Glomerular visceral epithelial cell (primary cell): ENCODE measurements at regions not wholly inside any gene's neighbourhood (a gene's known extent, or its start where the extent isn't known, plus 50 kb on each side); places are given as distances from the start of the nearest gene placed in this dataset.
"Not testable (repeated sequence)": the region's sequence is repeated elsewhere in the genome, so short reads cannot be mapped to it uniquely, and the experiment has no call there.

Experiments used
- DNase-seq: peaks from one replicate; pipeline ENCODE4 v3.0.0-alpha.2; 2016; ENCODE audit errors: extremely low spot score

DNA sequence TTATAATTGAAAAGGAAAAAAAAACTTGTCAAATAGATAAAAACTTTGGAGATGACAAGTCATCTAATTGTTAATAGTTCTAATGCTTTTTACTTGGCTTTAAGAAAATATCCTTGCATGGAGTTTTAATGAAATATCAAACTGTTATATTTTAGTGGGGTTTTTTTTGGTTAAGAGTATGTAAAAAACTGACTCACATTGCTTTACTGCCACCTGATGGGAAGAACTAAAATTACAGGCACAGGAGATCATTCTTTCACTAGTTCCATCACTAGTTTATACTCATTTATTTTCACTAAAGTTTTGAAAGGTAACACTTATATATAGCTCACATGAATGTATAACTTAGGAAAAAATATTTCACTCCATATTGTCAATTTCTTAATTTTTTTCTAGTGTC is 309.1 kb downstream of the LMBRD1 start:
- no peak for DNase-seq

DNA sequence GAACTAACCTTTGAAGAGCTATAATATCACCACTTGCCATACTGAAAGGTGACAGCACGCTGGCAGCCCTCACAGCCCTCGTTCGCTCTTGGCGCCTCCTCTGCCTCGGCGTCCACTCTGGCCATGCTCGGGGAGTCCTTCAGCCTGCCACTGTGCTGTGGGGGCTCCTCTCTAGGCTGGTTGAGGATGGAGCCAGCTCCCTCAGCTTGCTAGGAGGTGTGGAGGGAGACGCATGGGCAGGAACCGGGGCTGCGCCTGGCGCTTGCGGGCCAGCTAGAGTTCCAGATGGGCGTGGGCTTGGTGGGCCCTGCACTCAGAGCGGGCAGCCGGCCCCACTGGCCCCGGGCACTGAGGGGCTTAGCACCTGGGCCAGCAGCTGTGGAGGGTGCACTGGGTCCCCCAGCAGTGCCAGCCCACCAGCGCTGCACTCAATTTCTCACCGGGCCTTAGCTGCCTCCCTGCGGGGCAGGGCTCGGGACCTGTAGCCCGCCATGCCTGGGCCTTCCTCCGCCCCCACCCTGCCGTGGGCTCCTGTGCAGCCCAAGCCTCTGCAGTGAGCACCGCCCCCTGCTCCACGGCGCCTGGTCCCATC is 329.7 kb downstream of the LMBRD1 start:
- DNase-seq, result no peak

DNA sequence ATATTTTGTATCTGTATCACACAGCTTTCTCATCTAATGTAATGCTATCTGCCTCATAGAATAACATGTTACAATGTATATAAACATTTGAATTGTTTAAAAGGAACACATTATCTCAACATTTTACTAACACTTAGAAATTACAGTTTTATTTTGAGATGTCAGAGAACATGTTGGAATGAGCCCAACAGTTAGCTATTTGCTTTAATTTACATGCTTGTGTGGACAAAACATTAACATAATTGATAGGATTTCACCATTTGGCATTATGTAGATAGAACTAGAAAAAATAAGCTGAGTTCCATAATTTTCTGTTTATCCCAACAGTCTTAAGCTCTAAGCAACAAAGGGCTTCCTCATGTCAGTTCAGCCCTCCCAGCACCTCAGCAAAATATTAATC is 330.9 kb downstream of the LMBRD1 start:
- no peak for DNase-seq

DNA sequence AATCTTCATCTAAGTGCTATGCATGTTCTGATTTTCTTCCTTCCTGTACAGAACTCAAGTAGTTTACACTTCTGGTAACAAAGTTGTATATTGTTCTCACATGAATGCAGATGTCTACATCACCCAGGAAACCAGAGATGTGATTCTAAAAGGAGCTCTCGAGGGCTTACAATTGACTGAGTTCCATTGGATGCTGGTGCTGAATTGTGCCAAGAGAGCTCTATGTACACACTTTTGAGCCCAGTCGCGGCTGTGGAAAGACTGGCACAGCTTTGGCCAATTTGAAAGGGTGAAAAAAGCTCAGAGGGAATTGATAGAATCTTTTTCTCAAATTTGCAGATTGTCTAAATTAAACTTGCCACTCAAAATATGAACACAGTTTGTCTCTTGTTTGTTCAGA is 340.7 kb downstream of the LMBRD1 start:
- no peak for DNase-seq

DNA sequence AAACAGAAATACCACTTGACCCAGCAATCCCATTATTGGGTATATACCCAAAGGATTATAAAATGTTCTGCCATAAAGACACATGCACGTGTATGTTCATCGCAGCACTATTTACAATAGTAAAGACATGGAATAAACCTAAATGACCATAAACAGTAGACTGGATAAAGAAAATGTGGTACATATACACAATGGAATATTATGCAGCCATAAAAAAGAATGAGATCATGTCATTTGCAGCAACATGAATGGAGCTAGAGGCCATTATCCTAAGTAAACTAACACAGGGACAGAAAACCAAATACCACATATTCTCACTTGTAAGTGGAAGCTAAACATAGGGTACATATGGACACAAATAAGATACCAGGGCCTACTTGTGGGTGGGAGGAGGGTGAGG is 342.2 kb downstream of the LMBRD1 start:
- not testable (repeated sequence) for DNase-seq

DNA sequence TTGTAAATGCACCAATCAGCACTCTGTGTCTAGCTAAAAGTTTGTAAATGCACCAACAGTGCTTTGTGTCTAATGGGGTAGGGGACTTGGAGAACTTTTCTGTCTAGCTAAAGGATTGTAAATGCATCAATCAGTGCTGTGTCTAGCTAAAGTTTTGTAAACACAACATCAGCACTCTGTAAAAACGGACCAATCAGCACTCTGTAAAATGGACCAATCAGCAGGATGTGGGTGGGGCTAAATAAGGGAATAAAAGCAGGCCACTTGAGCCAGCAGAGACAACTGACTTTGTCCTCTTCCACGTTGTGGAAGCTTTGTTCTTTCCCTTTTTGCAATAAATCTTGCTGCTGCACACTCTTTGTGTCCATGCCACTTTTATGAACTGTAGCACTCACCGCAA is 346.3 kb downstream of the LMBRD1 start:
- not testable (repeated sequence) for DNase-seq

DNA sequence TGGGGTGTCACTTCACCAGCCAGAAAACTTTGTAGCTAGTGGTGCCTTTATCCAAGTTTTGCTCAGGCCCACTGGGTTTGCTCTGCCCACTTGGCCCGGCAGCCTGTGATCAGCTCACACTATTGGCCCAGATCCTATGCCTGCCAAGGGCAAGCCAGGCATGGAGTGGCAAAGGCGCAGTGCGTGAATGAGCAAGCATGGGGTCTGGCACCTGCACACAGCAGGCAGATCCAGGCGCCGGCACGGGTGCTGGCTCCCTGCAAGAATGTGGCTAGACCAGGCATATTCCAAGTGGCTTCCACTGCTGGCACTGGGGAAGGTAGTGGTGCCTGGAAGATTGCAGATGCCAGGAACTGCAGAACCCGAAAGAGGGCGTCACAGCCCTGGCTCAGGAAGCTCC is 346.9 kb downstream of the LMBRD1 start:
- DNase-seq, result no peak
